ENCODE measurements at regions not wholly inside any gene's neighbourhood (a gene's known extent, or its start where the extent isn't known, plus 50 kb on each side); places are given as distances from the start of the nearest gene placed in this dataset.

DNA sequence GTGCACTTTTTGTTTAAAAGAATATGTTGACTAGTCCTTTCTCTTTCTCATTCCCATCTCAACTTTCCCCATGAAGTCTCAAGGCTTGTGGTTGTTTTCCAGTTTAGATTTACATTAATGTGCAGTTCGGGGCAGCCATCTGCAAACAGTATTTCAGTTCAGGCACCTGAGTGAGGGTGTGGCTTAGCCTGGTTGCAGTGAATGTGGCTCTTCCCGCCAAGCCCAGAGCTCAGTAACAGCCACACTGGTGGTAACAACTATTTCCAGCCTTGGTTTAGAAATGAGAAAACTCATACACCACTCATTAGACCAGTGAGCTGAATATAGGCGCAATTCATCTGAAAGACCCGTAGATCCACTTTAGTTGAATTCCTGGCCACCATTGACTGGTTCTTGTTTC lies 394.3 kb downstream of the CMPK2 start:
- ATAC-seq = no peak
- TF ChIP-seq ZFP30 (CRISPR knock-in tag; IDR thresholded peaks at IDR 0.05) (no peak), CSDC2 (CRISPR knock-in tag; IDR thresholded peaks at IDR 0.05) (no peak)
- TF ChIP-seq, protein P1, sequence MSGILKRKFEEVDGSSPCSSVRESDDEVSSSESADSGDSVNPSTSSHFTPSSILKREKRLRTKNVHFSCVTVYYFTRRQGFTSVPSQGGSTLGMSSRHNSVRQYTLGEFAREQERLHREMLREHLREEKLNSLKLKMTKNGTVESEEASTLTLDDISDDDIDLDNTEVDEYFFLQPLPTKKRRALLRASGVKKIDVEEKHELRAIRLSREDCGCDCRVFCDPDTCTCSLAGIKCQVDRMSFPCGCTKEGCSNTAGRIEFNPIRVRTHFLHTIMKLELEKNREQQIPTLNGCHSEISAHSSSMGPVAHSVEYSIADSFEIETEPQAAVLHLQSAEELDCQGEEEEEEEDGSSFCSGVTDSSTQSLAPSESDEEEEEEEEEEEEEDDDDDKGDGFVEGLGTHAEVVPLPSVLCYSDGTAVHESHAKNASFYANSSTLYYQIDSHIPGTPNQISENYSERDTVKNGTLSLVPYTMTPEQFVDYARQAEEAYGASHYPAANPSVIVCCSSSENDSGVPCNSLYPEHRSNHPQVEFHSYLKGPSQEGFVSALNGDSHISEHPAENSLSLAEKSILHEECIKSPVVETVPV (CRISPR knock-in tag; IDR thresholded peaks at IDR 0.05) = no peak

DNA sequence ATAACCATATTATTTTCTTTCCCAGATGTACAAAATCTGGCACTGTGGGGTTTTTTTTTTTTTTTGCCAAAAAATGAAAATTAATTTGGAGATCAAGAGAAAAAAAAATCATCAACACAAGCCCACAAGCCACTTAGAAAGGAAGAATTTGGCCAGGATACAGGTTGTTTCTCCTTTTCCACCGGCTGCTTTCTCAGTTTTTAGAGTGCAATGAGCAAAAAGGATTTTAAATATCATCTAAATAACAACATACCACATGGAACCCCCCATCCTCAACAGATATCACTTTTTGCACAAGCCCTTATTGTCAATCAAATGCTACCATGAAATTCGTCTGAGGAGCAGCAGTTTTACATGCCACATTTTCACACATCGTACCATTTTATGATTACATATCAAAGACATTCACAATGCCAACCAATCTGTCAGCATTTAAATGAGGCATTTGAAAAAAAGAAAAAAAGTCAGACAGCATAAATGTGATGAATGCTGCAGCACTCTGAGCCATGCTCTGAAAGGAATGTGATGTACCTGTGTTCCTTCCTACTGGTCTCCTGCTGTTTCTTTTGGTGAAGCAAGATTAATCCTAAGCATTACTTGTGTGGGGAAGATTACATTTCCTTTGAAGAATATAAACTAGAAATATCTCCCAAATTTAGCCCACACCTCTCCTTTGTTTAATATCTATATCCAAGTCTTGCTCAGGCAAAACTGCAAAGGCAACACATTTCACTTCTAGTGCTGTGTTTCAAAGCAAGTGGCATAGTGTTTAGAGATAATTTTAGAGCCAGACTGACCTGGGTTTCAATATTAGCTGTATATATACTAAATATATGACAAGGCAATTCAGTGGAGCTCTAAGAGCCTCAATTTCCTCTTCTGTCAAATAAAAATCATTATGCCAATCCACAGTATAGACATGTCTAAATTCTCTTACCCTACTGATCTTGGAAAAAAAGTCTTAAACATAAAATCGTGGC lies 391.3 kb downstream of the CMPK2 start:
- TF ChIP-seq CSDC2 (CRISPR knock-in tag; IDR thresholded peaks at IDR 0.05) = no peak
- no peak for TF ChIP-seq ZFP30 (CRISPR knock-in tag; IDR thresholded peaks at IDR 0.05)
- TF ChIP-seq, protein P2, sequence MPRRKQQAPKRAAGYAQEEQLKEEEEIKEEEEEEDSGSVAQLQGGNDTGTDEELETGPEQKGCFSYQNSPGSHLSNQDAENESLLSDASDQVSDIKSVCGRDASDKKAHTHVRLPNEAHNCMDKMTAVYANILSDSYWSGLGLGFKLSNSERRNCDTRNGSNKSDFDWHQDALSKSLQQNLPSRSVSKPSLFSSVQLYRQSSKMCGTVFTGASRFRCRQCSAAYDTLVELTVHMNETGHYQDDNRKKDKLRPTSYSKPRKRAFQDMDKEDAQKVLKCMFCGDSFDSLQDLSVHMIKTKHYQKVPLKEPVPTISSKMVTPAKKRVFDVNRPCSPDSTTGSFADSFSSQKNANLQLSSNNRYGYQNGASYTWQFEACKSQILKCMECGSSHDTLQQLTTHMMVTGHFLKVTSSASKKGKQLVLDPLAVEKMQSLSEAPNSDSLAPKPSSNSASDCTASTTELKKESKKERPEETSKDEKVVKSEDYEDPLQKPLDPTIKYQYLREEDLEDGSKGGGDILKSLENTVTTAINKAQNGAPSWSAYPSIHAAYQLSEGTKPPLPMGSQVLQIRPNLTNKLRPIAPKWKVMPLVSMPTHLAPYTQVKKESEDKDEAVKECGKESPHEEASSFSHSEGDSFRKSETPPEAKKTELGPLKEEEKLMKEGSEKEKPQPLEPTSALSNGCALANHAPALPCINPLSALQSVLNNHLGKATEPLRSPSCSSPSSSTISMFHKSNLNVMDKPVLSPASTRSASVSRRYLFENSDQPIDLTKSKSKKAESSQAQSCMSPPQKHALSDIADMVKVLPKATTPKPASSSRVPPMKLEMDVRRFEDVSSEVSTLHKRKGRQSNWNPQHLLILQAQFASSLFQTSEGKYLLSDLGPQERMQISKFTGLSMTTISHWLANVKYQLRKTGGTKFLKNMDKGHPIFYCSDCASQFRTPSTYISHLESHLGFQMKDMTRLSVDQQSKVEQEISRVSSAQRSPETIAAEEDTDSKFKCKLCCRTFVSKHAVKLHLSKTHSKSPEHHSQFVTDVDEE (CRISPR knock-in tag; IDR thresholded peaks at IDR 0.05) = no peak
- TF ChIP-seq ZNF8 (CRISPR knock-in tag; IDR thresholded peaks at IDR 0.05) = no peak
- no peak for TF ChIP-seq TOX (CRISPR knock-in tag; IDR thresholded peaks at IDR 0.05; ENCODE audit: borderline replicate concordance)
- no peak for TF ChIP-seq BACH2 (CRISPR knock-in tag; IDR thresholded peaks at IDR 0.05; ENCODE audit: borderline replicate concordance)
- TF ChIP-seq, protein P3, sequence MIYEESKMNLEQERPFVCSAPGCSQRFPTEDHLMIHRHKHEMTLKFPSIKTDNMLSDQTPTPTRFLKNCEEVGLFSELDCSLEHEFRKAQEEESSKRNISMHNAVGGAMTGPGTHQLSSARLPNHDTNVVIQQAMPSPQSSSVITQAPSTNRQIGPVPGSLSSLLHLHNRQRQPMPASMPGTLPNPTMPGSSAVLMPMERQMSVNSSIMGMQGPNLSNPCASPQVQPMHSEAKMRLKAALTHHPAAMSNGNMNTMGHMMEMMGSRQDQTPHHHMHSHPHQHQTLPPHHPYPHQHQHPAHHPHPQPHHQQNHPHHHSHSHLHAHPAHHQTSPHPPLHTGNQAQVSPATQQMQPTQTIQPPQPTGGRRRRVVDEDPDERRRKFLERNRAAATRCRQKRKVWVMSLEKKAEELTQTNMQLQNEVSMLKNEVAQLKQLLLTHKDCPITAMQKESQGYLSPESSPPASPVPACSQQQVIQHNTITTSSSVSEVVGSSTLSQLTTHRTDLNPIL (CRISPR knock-in tag; IDR thresholded peaks at IDR 0.05; ENCODE audit: low read depth) = no peak
- no peak for TF ChIP-seq ARNTL (CRISPR knock-in tag; IDR thresholded peaks at IDR 0.05; ENCODE audit: borderline replicate concordance, low read depth)
- no peak for TF ChIP-seq OSR1 (CRISPR knock-in tag; IDR thresholded peaks at IDR 0.05)
- TF ChIP-seq GLIS3 (CRISPR knock-in tag; IDR thresholded peaks at IDR 0.05) = no peak
- no peak for TF ChIP-seq ZNF70 (CRISPR knock-in tag; IDR thresholded peaks at IDR 0.05)
- no peak for TF ChIP-seq ZC3H10 (CRISPR knock-in tag; IDR thresholded peaks at IDR 0.05)
- no peak for TF ChIP-seq ESRRG (CRISPR knock-in tag; IDR thresholded peaks at IDR 0.05)
- TF ChIP-seq SNAI2 (CRISPR knock-in tag; IDR thresholded peaks at IDR 0.05) = no peak
- no peak for TF ChIP-seq TCF4 (CRISPR knock-in tag; IDR thresholded peaks at IDR 0.05; ENCODE audit: borderline replicate concordance)
- TF ChIP-seq ISL1 (CRISPR knock-in tag; IDR thresholded peaks at IDR 0.05) = no peak
- TF ChIP-seq PPARA (CRISPR knock-in tag; IDR thresholded peaks at IDR 0.05; ENCODE audit: borderline replicate concordance) = no peak
- TF ChIP-seq ZNF565 (CRISPR knock-in tag; conservative IDR thresholded peaks at IDR 0.05; ENCODE audit: low read depth) = no peak
- ATAC-seq = no peak

DNA sequence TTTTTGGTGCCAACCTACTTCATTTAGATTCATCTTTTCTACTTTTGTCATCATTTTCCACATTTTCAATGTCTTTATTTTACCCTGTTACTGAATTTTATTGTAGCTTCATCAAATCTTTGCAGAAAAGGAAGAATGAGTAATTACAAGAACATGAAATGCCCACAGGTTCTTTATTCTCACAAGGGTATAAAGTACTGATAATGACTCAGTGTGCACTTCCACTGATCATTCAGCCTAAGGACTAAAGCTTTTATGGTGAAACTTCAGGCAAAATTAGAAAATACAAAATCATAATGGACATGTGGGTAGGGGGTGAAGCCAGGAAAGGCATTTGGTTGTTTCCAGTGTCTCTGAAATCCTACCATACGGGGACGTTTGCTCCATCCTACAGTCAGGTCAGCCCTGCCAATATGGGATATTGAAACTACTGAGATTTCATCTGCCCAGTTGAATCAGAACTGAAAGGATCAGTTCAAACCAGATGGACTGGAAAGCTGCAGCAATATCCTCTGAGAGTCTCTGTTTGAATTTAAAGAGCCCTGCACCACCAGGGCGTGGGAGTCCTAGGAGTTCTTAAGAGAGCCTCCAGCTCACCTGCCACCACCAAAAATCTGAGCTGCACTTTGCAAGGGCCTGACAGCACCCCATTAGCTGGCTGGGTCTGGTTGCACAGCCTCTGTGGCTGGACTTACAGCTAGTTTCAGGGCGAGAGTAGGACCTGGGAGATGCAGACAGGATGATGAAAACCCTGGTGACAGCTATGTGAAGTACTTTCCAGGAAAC lies 390.4 kb downstream of the CMPK2 start:
- TF ChIP-seq ISL1 (CRISPR knock-in tag; IDR thresholded peaks at IDR 0.05) (no peak), ARNTL (CRISPR knock-in tag; IDR thresholded peaks at IDR 0.05; ENCODE audit: borderline replicate concordance, low read depth) (no peak), CSDC2 (CRISPR knock-in tag; IDR thresholded peaks at IDR 0.05) (no peak), PPARA (CRISPR knock-in tag; IDR thresholded peaks at IDR 0.05; ENCODE audit: borderline replicate concordance) (no peak)
- ATAC-seq = no peak

DNA sequence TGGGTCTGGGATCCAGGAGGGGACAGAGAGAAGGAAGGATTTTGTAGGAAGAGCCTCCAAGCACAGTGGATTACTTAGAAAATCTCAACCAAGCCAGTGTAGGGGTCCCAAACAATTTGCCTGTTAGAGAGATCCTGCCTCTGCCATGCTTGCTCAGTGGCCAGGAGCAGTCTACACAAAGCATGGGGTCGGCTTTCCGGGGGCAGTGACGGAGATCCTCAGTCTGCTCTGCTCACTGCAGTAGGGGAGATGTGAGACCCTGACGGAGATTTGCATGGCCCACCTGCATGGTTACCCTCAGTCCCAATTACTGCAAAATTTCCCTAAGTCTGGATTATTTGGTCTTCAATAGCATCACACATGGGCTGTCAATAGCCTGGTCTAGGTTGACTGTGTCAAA lies 385.2 kb downstream of the CMPK2 start:
- TF ChIP-seq, protein P1 (CRISPR knock-in tag; IDR thresholded peaks at IDR 0.05) = no peak
- TF ChIP-seq ZC3H10 (CRISPR knock-in tag; IDR thresholded peaks at IDR 0.05) (no peak), TOX (CRISPR knock-in tag; IDR thresholded peaks at IDR 0.05; ENCODE audit: borderline replicate concordance) (no peak), ESRRG (CRISPR knock-in tag; IDR thresholded peaks at IDR 0.05) (no peak), RARB (CRISPR knock-in tag; IDR thresholded peaks at IDR 0.05) (no peak), PPARA (CRISPR knock-in tag; IDR thresholded peaks at IDR 0.05; ENCODE audit: borderline replicate concordance) (no peak), ZNF70 (CRISPR knock-in tag; IDR thresholded peaks at IDR 0.05) (no peak), OSR1 (CRISPR knock-in tag; IDR thresholded peaks at IDR 0.05) (no peak), ISL1 (CRISPR knock-in tag; IDR thresholded peaks at IDR 0.05) (no peak)
- no peak for ATAC-seq

Measured in SK-N-SH treated with all-trans-retinoic acid at 6 μM for 48 hours (cell line).